NCI-H2196 (cell line): ENCODE measurements at regions not wholly inside any gene's neighbourhood (a gene's known extent, or its start where the extent isn't known, plus 50 kb on each side); places are given as distances from the start of the nearest gene placed in this dataset.

Experiments used
- DNase-seq: peaks from one replicate; lab custom pipeline; 2025; ENCODE audit not compliant: unreplicated experiment; lab: John Stamatoyannopoulos, UW

- DNase-seq = no peak
Observed at GRCh38 chr10:16352146-16352545, 84.7 kb upstream of the PTER start.

- no peak for DNase-seq
Observed at GRCh38 chr10:16360001-16360400, 76.8 kb upstream of the PTER start.

GRCh38 chr10:16360425-16360824 lies 76.4 kb upstream of the PTER start:
- no peak for DNase-seq

DNA sequence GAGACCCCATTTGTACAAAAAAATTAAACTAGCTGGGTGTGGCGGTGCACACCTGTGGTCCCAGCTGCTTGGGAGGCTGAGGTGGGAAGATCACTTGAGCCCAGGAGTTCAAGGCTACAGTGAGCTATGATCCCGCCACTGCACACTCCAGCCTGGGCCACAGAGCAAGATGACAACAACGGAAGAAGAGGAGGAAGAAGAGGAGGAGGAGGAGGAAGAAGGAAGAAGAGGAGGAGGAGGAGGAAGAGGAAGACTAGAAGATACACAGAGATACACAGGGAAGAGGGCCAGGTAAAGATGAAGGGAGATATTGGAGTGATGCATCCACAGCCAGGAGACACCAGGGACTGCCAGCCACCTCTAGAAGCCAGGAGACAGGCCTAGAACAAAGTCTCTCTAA lies 75.7 kb upstream of the PTER start:
- DNase-seq = no peak

DNA sequence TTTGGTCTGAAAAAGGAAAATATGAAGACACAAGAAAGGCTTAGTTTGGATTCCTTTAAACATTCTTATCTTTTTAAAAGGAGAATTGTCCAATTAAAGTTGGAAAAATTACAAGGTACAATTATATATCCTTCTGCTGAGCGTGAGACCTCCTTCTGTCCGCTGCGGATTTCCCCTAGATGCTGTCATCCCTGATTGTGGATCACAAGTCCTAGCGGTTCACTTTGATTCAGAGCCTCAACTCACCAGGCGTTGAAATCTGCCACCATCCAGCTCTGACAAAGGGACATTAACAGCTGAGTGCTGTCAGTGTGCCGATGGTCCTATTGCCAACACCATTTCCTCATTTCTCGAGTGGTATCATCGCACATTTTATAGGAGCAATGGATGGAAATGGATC lies 73.1 kb upstream of the PTER start:
- no peak for DNase-seq

DNA sequence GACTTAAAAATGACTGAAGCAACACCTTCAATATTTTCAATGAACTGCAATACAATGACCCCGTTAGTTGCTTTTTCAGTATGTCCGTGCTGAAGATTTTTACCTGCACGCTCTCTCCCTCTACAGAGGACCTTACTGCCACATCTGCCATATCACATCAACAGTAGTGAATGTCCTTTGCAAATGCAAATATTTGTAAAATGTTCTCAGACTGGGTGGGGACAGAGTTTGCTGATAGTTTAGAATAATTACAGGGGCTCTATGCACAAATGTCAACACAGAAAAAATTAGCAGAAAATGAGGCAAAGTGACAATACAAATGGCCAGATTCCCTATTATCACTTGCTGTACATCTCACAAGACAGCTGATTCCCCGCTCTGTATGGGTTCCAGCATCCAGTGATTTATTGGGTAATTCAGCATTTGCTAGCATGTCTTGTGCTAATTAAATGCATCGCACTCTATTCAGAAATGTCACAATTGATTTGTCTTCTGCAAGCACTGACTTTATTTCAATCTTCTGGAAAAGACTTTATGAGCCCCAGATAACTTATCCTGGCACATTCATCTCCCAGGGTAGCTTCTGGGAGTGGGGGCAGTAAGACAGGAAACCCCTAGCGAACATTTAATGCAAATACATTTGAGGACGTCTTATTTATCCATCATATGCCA lies 69.1 kb upstream of the PTER start:
- no peak for DNase-seq

- DNase-seq = peak; percentile 0
Observed at GRCh38 chr10:16381083-16381482, 55.7 kb upstream of the PTER start.

DNA sequence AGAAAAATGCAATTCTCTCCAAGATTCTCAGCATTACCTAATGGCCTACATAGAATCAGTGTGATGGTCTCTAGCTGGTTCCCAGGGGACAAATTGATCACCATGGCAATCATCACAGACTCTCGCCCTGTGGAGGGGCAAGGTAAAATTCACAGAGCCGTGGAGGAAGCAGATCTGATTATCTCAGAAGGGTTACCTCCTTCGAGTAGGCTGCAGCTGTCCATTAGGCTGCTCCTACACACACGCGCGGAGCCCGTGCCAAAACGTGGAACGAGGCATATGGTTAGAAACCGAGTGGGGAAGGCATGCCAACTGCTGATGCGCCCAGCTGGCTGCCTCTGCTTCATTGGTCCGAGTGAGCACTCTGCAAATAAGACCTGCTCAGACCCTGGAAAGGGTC lies 52.8 kb upstream of the PTER start:
- no peak for DNase-seq

- DNase-seq = no peak
Observed at GRCh38 chr10:16386855-16387254, 50.0 kb upstream of the PTER start.
